GM20000 (cell line): ENCODE measurements at regions not wholly inside any gene's neighbourhood (a gene's known extent, or its start where the extent isn't known, plus 50 kb on each side); places are given as distances from the start of the nearest gene placed in this dataset.

ENCODE experiments used
- DNase-seq: peaks from one replicate; pipeline ENCODE4 v3.0.0; 2012; ENCODE audit warnings: low spot score
- CTCF ChIP-seq: IDR thresholded peaks from 2 replicates; pipeline ENCODE4 v1.5.1; 2012; ENCODE audit warnings: mild to moderate bottlenecking, control low read depth; ENCODE audit errors: extremely low read depth, missing control alignments

DNA sequence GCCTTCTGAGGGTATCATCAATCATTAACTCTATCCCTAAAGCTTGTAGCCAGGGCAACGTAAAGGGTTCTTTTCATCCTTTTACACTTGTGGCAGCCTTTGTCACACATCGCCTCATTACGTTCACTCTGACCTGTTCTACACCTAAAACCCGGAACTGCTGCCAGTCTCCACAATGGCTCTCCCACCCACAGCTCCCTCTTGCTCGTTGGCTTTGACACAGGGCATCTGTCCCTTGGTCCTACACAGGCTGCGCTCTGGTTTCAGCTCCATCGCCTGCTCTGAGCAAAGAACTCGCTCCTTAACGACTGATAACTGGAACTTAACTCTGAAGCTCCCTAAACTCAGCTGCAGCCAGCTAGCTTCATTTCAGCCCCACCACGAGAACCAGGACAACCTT, 112.8 kb upstream of the CTNND2 start:
- no peak for TF ChIP-seq CTCF

GRCh38 chr5:12016159-12016746, 112.0 kb upstream of the CTNND2 start:
- no peak for DNase-seq
- no peak for TF ChIP-seq CTCF

More for the DNA sequence above, 112.8 kb upstream of the CTNND2 start:
- no peak for DNase-seq

DNA sequence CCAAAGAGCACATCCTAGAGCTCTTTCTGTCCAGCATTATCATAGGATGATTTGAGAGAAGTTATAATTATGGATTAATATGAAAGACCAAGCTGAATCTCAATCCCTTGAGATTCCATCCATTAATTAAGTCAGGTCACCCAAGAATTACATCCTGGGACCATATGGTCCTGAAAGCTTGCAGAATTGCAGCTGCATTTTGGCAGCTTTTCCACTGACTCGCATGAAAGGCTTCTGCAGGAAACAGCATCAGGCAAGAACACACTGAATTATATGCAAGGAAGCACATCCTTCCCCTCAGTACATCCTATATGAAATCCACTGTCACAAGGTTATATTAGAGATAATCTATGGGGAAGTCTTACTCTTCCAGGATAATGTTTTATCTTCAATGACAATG, 109.1 kb upstream of the CTNND2 start:
- no peak for TF ChIP-seq CTCF
- no peak for DNase-seq

DNA sequence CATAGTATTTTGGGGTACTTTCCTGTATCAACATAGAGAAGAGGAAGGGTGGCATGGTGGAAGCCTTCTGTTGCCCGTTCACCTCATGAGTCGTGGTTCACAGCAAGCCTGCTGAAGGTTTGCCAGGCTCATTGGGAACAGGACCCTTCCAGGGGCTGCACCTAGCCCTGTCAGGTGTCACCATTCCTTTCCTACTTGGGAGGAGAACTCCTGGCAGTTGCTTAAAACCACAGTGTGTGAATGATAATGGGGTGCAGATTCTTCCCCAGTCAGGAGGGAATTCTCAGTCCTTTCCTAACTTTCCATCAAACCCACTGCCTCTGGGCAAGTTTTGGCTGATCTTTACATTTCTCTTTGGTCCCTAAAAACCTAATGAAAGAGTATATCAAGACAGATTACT, 99.4 kb upstream of the CTNND2 start:
- DNase-seq, result no peak
- no peak for TF ChIP-seq CTCF

DNA sequence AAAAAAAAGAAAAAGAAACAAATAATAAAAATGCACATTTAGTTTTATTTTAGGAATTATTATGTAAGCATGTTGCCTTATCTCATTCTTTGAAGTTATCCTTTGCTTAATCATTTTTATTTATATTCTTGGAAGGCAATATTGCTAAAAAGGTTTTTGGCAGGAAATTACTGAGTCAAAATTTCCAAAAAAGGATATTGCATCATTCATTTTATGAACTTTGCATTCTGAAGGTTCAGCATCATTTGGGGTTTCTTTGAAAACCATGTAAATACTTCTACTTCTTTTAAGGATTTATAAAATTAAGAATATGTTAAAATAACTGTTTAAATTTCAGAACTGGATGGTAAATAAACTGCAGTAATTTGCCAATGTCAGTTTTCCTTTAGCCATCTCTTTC, 94.2 kb upstream of the CTNND2 start:
- no peak for DNase-seq
- no peak for TF ChIP-seq CTCF

DNA sequence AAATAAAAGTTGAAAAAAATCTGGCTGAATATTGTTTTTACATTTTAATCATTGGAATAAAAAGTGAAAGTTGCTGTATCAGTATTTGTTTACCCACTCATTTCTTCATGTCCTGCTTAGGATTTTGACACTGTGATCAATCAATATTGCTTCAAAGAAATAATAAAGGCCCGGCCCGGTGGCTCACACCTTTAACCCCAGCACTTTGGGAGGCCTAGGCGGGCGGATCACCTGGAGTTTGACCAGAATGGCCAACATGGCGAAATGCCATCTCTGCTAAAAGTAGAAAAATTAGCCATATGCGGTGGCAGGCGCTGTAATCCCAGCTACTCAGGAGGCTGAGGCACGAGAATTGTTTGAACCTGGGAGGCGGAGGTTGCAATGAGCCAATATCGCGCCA, 93.7 kb upstream of the CTNND2 start:
- DNase-seq, result no peak
- no peak for TF ChIP-seq CTCF

- DNase-seq, result no peak
- TF ChIP-seq CTCF, result no peak
These were observed 88.3 kb upstream of the CTNND2 start for GRCh38 chr5:11992518-11992917.
